ENCODE measurements at regions not wholly inside any gene's neighbourhood (a gene's known extent, or its start where the extent isn't known, plus 50 kb on each side); places are given as distances from the start of the nearest gene placed in this dataset.

GRCh38 chr9:115514454-115514853 lies 396.5 kb upstream of the TNC start:
- TF ChIP-seq CTCF (IDR thresholded peaks at IDR 0.05; ENCODE audit: poor library complexity) (no peak), EZH2 (IDR thresholded peaks at IDR 0.05; ENCODE audit: borderline replicate concordance) (no peak)
